K562 (cell line): ENCODE measurements at regions not wholly inside any gene's neighbourhood (a gene's known extent, or its start where the extent isn't known, plus 50 kb on each side); places are given as distances from the start of the nearest gene placed in this dataset.

ENCODE experiments used
- ATAC-seq: fragments of 200-7000 bp; cut with Tn5 transposase; 3 replicates; pipeline ENCODE4 v1.9.1; 2020; ENCODE audit warnings: moderate library complexity
- BruUV-seq: library from RNA; stranded (reverse); fragments of 400-500 nt; replicated peaks from 2 replicates; lab custom pipeline; 2021; lab: Mats Ljungman, UMichigan
- CTCF ChIA-PET: fragments of 300-600 bp; formaldehyde crosslinking; extraction: SDS; loops from one replicate; lab custom pipeline; 2021; ENCODE audit warnings: low intra/inter-chr PET ratio; lab: Yijun Ruan, JAX
- POLR2A ChIA-PET: fragments of 300-600, 350-650 bp; sonication (Branson Sonifier 250); formaldehyde crosslinking; extraction: SDS; loops from one replicate; lab custom pipeline; 2021; ENCODE audit warnings: antibody characterized with exemption, inconsistent platforms; lab: Yijun Ruan, JAX
- DNase-seq, 4 experiments: peaks; one replicate each; pipeline versions ENCODE4 v3.0.0 to v3.0.0-alpha.2; 2011 to 2018; ENCODE audit warnings: low spot score in 3 of 4, mixed read lengths in 3 of 4; ENCODE audit errors: extremely low read depth in 1 of 4
- FAIRE-seq: peaks from 2 replicates; lab custom pipeline; 2011; peaks lifted over from hg19 to GRCh38; lab: Jason Lieb, UNC
- H2AFZ ChIP-seq: 2 replicates; pipeline ENCODE4 v1.6.0; 2011; ENCODE audit warnings: low read depth, low read length, control low read depth, inconsistent platforms
- H3K27ac ChIP-seq: fragments of 200-600 bp; 3 replicates; pipeline ENCODE4 v1.8.0; 2011; ENCODE audit warnings: low read depth, mild to moderate bottlenecking, control low read depth, inconsistent platforms, low read length, moderate library complexity, mixed read lengths; ENCODE audit errors: extremely low read depth
- H3K27me3 ChIP-seq, 2 experiments: fragments of 300-600 bp in 1 of 2; 2 replicates in 1 of 2; 3 replicates in 1 of 2; pipeline versions ENCODE4 v1.6.0 to v1.8.0; 2011; ENCODE audit warnings: inconsistent platforms in 2 of 2, low read length in 2 of 2, mild to moderate bottlenecking in 1 of 2, mixed read lengths in 1 of 2, moderate library complexity in 1 of 2; ENCODE audit not compliant: control insufficient read depth in 2 of 2, insufficient read depth in 2 of 2
- H3K36me3 ChIP-seq: fragments of 300-600 bp; 3 replicates; pipeline ENCODE4 v1.8.0; 2011; ENCODE audit warnings: mild to moderate bottlenecking, low read length, inconsistent platforms; ENCODE audit not compliant: control insufficient read depth, insufficient read depth
- H3K4me1 ChIP-seq, 2 experiments: fragments of 200-600 bp in 1 of 2; replicated peaks in 1 of 2; 2 replicates in 1 of 2; 3 replicates in 1 of 2; pipeline versions ENCODE4 v1.5.1 to v1.8.0; 2011; ENCODE audit warnings: inconsistent platforms in 2 of 2, low read length in 2 of 2, mild to moderate bottlenecking in 1 of 2, mixed read lengths in 1 of 2, moderate library complexity in 1 of 2; ENCODE audit not compliant: control insufficient read depth in 2 of 2, insufficient read depth in 2 of 2
- H3K4me2 ChIP-seq: 2 replicates; pipeline ENCODE4 v1.6.1; 2011; ENCODE audit warnings: low read length, control low read depth, inconsistent platforms, mixed read lengths; ENCODE audit not compliant: insufficient read depth
- H3K4me3 ChIP-seq: fragments of 200-600 bp; sonication (generic), shearing (Covaris generic); 2 replicates; pipeline ENCODE4 v1.5.1; 2016; ENCODE audit warnings: control low read depth, inconsistent platforms
- H3K79me2 ChIP-seq: fragments of 200-600 bp; 3 replicates; pipeline ENCODE4 v1.8.0; 2011; ENCODE audit warnings: low read length, inconsistent platforms; ENCODE audit not compliant: control insufficient read depth, insufficient read depth
- H3K9ac ChIP-seq, 2 experiments: 2 replicates each; pipeline versions ENCODE4 v1.6.0 to v1.6.1; 2011; ENCODE audit warnings: low read depth in 2 of 2, low read length in 2 of 2, control low read depth in 1 of 2, inconsistent platforms in 1 of 2, mild to moderate bottlenecking in 1 of 2, mixed read lengths in 1 of 2; ENCODE audit not compliant: insufficient read depth in 1 of 2
- H3K9me1 ChIP-seq: one replicate; pipeline ENCODE4 v1.6.0; 2011; ENCODE audit warnings: inconsistent platforms, mild to moderate bottlenecking, low read length, moderate library complexity; ENCODE audit not compliant: control insufficient read depth, insufficient read depth
- H3K9me3 ChIP-seq: replicated peaks from 2 replicates; pipeline ENCODE4 v1.5.1; 2011; ENCODE audit warnings: low read depth, low read length, inconsistent platforms; ENCODE audit not compliant: control insufficient read depth, insufficient read depth
- H4K20me1 ChIP-seq: replicated peaks from 2 replicates; pipeline ENCODE4 v1.6.1; 2011; ENCODE audit warnings: low read length, inconsistent platforms, mixed read lengths; ENCODE audit not compliant: control insufficient read depth, insufficient read depth
- ARNT ChIP-seq, 2 experiments: fragments of 450-650 bp; IDR thresholded peaks; 2 replicates each; pipeline ENCODE4 v1.6.1; 2016; ENCODE audit warnings: mild to moderate bottlenecking in 1 of 2
- ATF6 ChIP-seq: sonication (generic); formaldehyde crosslinking; IDR thresholded peaks from 2 replicates; pipeline ENCODE4 v1.4.0; 2020; ENCODE audit warnings: mild to moderate bottlenecking, missing genetic modification reagents
- BHLHE40 ChIP-seq: IDR thresholded peaks from 2 replicates; pipeline ENCODE4 v1.6.1; 2011; ENCODE audit warnings: low read length, improper control_type of control experiment
- CUX1 ChIP-seq: fragments of 200-800 bp; sonication (Bioruptor generic); IDR thresholded peaks from 2 replicates; pipeline ENCODE4 v1.6.1; 2016; ENCODE audit warnings: missing genetic modification characterization, missing compliant biosample characterization
- GTF2E2 ChIP-seq: fragments of 200-800 bp; sonication (Bioruptor generic); IDR thresholded peaks from 2 replicates; pipeline ENCODE4 v1.6.1; 2016; ENCODE audit warnings: missing genetic modification characterization, missing compliant biosample characterization
- KAT8 ChIP-seq: fragments of 450-650 bp; IDR thresholded peaks from 2 replicates; pipeline ENCODE4 v1.6.1; 2016; ENCODE audit warnings: low read depth, mild to moderate bottlenecking
- MAZ ChIP-seq, 2 experiments: fragments of 450-650 bp in 1 of 2; sonication (generic) in 1 of 2; formaldehyde crosslinking; IDR thresholded peaks in 1 of 2; conservative IDR thresholded peaks in 1 of 2; 2 replicates each; pipeline versions ENCODE4 v1.4.0 to v1.5.0; 2020; ENCODE audit warnings: mild to moderate bottlenecking in 1 of 2, missing genetic modification reagents in 1 of 2
- MLX ChIP-seq, 2 experiments: fragments of 450-650 bp in 1 of 2; sonication (generic) in 1 of 2; formaldehyde crosslinking; conservative IDR thresholded peaks; 2 replicates each; pipeline versions ENCODE4 v1.4.0 to v1.8.1; 2020 to 2022; ENCODE audit warnings: mild to moderate bottlenecking in 1 of 2, missing genetic modification reagents in 1 of 2
- POLR3A ChIP-seq: IDR thresholded peaks from 2 replicates; pipeline ENCODE4 v1.6.1; 2011; ENCODE audit warnings: borderline replicate concordance, mild to moderate bottlenecking, moderate library complexity; ENCODE audit not compliant: insufficient read length, insufficient read depth; ENCODE audit errors: extremely low read depth
- RAD21 ChIP-seq, 2 experiments: fragments of 250-450 bp in 1 of 2; fragments of 450-650 bp in 1 of 2; sonication (Bioruptor Pico) in 1 of 2; formaldehyde crosslinking in 1 of 2; IDR thresholded peaks in 1 of 2; conservative IDR thresholded peaks in 1 of 2; 2 replicates each; pipeline versions ENCODE4 v1.4.0 to v1.8.0; 2020 to 2022; ENCODE audit warnings: mild to moderate bottlenecking in 2 of 2, moderate library complexity in 1 of 2
- SOX6 ChIP-seq: fragments of 450-650 bp; IDR thresholded peaks from 2 replicates; pipeline ENCODE4 v1.6.1; 2014; ENCODE audit warnings: mild to moderate bottlenecking
- WGBS: fragments of 100-300 bp; shearing (Covaris generic); methylation state at CpG from one replicate; pipeline ENCODE4 v1.1.6; 2016; ENCODE audit warnings: low coverage, mixed read lengths; ENCODE audit not compliant: insufficient coverage; ENCODE audit errors: missing lambda C conversion rate; 5-methylcytosine and 5-hydroxymethylcytosine counted together
- in situ Hi-C: fragments of 300-500 bp; cut with MboI; formaldehyde crosslinking; loops from 4 replicates; pipeline ENCODE4 v1.15.0; 2018; ENCODE audit warnings: inconsistent platforms, mixed read lengths
- intact Hi-C: fragments of 100-400 bp; cut with micrococcal nuclease; formaldehyde crosslinking; loops from 2 replicates; pipeline ENCODE4 v1.14.2; 2022
- TF ChIP-seq, protein P1 (sequence below): fragments of 450-650 bp; formaldehyde crosslinking; IDR thresholded peaks from 2 replicates; pipeline ENCODE4 v1.4.0; 2022; ENCODE audit warnings: missing genetic modification characterization
- TF ChIP-seq, protein P2 (sequence below): fragments of 250-450 bp; sonication (Bioruptor Pico); IDR thresholded peaks from 2 replicates; pipeline ENCODE4 v1.6.1; 2021; ENCODE audit warnings: mild to moderate bottlenecking

- no TSS peak for BruUV-seq
- 0% methylated on average over 1 of the region's 1 CpG for WGBS
- Histone ChIP-seq H3K27ac (no peak overlapping the region), H3K4me2 (no peak overlapping the region), H3K79me2 (no peaks in the 10 kb centered on the region), H3K36me3 (no peaks in the 10 kb centered on the region), H3K9me3 (no peaks in the 10 kb centered on the region), H3K27me3 (no peaks in the 10 kb centered on the region), H3K4me3 (no peak overlapping the region), H3K9me1 (no peaks in the 10 kb centered on the region), H3K9ac (no peak overlapping the region), H3K4me1 (no peaks in the 10 kb centered on the region), H2AFZ (no peak overlapping the region), H4K20me1 (no peaks in the 10 kb centered on the region)
- ChIA-PET CTCF (no interaction called here), POLR2A (no interaction called here)
- intact Hi-C loops (no loop called here), in situ Hi-C loops (no loop called here)
- DNase-seq = no peak
- FAIRE-seq = no peak
- no peak for ATAC-seq
- no peak for TF ChIP-seq BHLHE40
- TF ChIP-seq, protein P1, sequence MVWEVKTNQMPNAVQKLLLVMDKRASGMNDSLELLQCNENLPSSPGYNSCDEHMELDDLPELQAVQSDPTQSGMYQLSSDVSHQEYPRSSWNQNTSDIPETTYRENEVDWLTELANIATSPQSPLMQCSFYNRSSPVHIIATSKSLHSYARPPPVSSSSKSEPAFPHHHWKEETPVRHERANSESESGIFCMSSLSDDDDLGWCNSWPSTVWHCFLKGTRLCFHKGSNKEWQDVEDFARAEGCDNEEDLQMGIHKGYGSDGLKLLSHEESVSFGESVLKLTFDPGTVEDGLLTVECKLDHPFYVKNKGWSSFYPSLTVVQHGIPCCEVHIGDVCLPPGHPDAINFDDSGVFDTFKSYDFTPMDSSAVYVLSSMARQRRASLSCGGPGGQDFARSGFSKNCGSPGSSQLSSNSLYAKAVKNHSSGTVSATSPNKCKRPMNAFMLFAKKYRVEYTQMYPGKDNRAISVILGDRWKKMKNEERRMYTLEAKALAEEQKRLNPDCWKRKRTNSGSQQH (CRISPR knock-in tag) = no peak
- no peak for TF ChIP-seq POLR3A
- TF ChIP-seq RAD21 (CRISPR knock-in tag; conservative IDR thresholded peaks at IDR 0.05 in 1 of 2, IDR thresholded peaks at IDR 0.05 in 1 of 2) = no peak
- TF ChIP-seq MAZ (CRISPR knock-in tag; conservative IDR thresholded peaks at IDR 0.05 in 1 of 2, IDR thresholded peaks at IDR 0.05 in 1 of 2) = no peak
- TF ChIP-seq GTF2E2 (tag) = no peak
- TF ChIP-seq, protein P2, sequence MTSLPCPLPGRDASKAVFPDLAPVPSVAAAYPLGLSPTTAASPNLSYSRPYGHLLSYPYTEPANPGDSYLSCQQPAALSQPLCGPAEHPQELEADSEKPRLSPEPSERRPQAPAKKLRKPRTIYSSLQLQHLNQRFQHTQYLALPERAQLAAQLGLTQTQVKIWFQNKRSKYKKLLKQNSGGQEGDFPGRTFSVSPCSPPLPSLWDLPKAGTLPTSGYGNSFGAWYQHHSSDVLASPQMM (CRISPR knock-in tag) = no peak
- no peak for TF ChIP-seq SOX6
- no peak for TF ChIP-seq MLX (CRISPR knock-in tag; conservative IDR thresholded peaks at IDR 0.05)
- TF ChIP-seq ARNT (IDR thresholded peaks at IDR 0.05) = no peak
- TF ChIP-seq KAT8 = no peak
- no peak for TF ChIP-seq CUX1 (CRISPR knock-in tag)
- TF ChIP-seq ATF6 (CRISPR knock-in tag) = no peak
Observed at GRCh38 chr18:28884304-28884703, 707.4 kb upstream of the CDH2 start.
